ENCODE measurements at regions not wholly inside any gene's neighbourhood (a gene's known extent, or its start where the extent isn't known, plus 50 kb on each side); places are given as distances from the start of the nearest gene placed in this dataset.

- FAIRE-seq, result no peak
- Histone ChIP-seq H3K36me3 (ENCODE audit: control insufficient read depth in 2 of 3, insufficient read depth in 3 of 3, low read length in 3 of 3) (no peaks in the 10 kb centered on the region), H3K4me1 (ENCODE audit: control insufficient read depth in 2 of 3, insufficient read depth in 2 of 3, low read depth in 1 of 3, low read length in 3 of 3) (no peaks in the 10 kb centered on the region), H3K27ac (ENCODE audit: low read depth in 2 of 2, low read length in 2 of 2) (no peak overlapping the region), H3K4me3 (ENCODE audit: low read length in 3 of 3) (no peak overlapping the region), H3K9ac (ENCODE audit: low read length in 3 of 3) (no peak overlapping the region), H3K9me3 (ENCODE audit: control insufficient read depth in 2 of 3, insufficient read depth in 1 of 3, low read length in 3 of 3) (no peaks in the 10 kb centered on the region), H3K27me3 (ENCODE audit: control insufficient read depth, insufficient read depth, low read length) (no peaks in the 10 kb centered on the region)
- no peak for DNase-seq
- no peak for TF ChIP-seq CTCF (IDR thresholded peaks at IDR 0.05; ENCODE audit: borderline replicate concordance, extremely low read depth, insufficient read depth)
- intact Hi-C loops (cut with DNase I), result no loop called here
Observed at GRCh38 chr6:15780437-15780836, 117.6 kb upstream of the DTNBP1 start.

- no peak for FAIRE-seq
- no peak overlapping the region for H3K4me3 ChIP-seq (ENCODE audit: low read length in 3 of 3)
- DNase-seq, result no peak
- H3K9me3 ChIP-seq (ENCODE audit: control insufficient read depth in 2 of 3, insufficient read depth in 1 of 3, low read length in 3 of 3), result no peaks in the 10 kb centered on the region
- no peak overlapping the region for H3K9ac ChIP-seq (ENCODE audit: low read length in 3 of 3)
- intact Hi-C loops (cut with DNase I), result no loop called here
- H3K27me3 ChIP-seq (ENCODE audit: control insufficient read depth, insufficient read depth, low read length), result no peaks in the 10 kb centered on the region
- TF ChIP-seq CTCF (IDR thresholded peaks at IDR 0.05; ENCODE audit: borderline replicate concordance, extremely low read depth, insufficient read depth), result no peak
- H3K36me3 ChIP-seq (ENCODE audit: control insufficient read depth in 2 of 3, insufficient read depth in 3 of 3, low read length in 3 of 3), result no peaks in the 10 kb centered on the region
- no peak overlapping the region for H3K27ac ChIP-seq (ENCODE audit: low read depth in 2 of 2, low read length in 2 of 2)
- H3K4me1 ChIP-seq (ENCODE audit: control insufficient read depth in 2 of 3, insufficient read depth in 2 of 3, low read depth in 1 of 3, low read length in 3 of 3), result no peaks in the 10 kb centered on the region
Observed at GRCh38 chr6:15779726-15780125, 116.9 kb upstream of the DTNBP1 start.

GRCh38 chr6:15776458-15776980, 113.7 kb upstream of the DTNBP1 start:
- intact Hi-C loops (cut with DNase I), result no loop called here

More at GRCh38 chr6:15776458-15776980, 113.7 kb upstream of the DTNBP1 start:
- no peak for FAIRE-seq
- Histone ChIP-seq H3K9me3 (ENCODE audit: control insufficient read depth in 2 of 3, insufficient read depth in 1 of 3, low read length in 3 of 3) (no peaks in the 10 kb centered on the region), H3K4me3 (ENCODE audit: low read length in 3 of 3) (no peak overlapping the region), H3K9ac (ENCODE audit: low read length in 3 of 3) (no peak overlapping the region), H3K4me1 (ENCODE audit: control insufficient read depth in 2 of 3, insufficient read depth in 2 of 3, low read depth in 1 of 3, low read length in 3 of 3) (no peaks in the 10 kb centered on the region), H3K27me3 (ENCODE audit: control insufficient read depth, insufficient read depth, low read length) (no peaks in the 10 kb centered on the region), H3K36me3 (ENCODE audit: control insufficient read depth in 2 of 3, insufficient read depth in 3 of 3, low read length in 3 of 3) (no peaks in the 10 kb centered on the region), H3K27ac (ENCODE audit: low read depth in 2 of 2, low read length in 2 of 2) (no peak overlapping the region)
- no peak for DNase-seq
- no peak for TF ChIP-seq CTCF (IDR thresholded peaks at IDR 0.05; ENCODE audit: borderline replicate concordance, extremely low read depth, insufficient read depth)

Data from kidney (tissue), 13 donors.